ENCODE measurements at regions not wholly inside any gene's neighbourhood (a gene's known extent, or its start where the extent isn't known, plus 50 kb on each side); places are given as distances from the start of the nearest gene placed in this dataset.

- Histone ChIP-seq H3K36me3 (no peaks in the 10 kb centered on the region), H3K4me1 (no peaks in the 10 kb centered on the region), H3K27ac (no peak overlapping the region), H3K27me3 (no peaks in the 10 kb centered on the region), H3K4me2 (no peak overlapping the region), H3K4me3 (no peak overlapping the region), H3K9me3 (peaks cover 8% of the 10 kb centered on the region), H4K20me1 (no peaks in the 10 kb centered on the region), H3K9ac (no peak overlapping the region)
- no peak for TF ChIP-seq Cebpa-rat (IDR thresholded peaks at IDR 0.05)
Measured at GRCh38 chr9:79259858-79260257, 311.9 kb upstream of the TLE4 start.

GRCh38 chr9:79263628-79264027 lies 308.1 kb upstream of the TLE4 start:
- Histone ChIP-seq H3K27ac (no peak overlapping the region), H4K20me1 (no peaks in the 10 kb centered on the region)
- no peak for TF ChIP-seq Cebpa-rat (IDR thresholded peaks at IDR 0.05)

DNA sequence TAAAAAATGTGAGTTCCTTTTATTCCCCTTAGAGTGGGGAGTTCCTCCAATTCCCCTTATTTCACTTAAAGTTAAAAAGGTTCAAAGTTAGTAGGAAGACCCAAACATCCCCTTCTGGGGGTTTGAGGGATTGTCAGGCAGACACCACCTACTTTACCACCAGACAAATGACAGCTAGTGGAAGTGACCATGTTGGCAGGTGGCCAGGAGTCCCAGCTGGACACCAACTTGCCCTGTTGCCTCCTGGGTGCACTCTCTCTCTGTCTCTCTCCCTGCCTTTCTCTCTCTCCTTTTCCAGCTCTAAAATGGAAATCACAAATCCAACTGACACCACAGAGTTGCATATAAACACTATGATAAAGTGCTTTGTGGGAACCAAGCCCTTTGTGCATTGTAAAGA lies 307.7 kb upstream of the TLE4 start:
- no peak overlapping the region for H3K4me2 ChIP-seq
- no peaks in the 10 kb centered on the region for H3K27me3 ChIP-seq
- H3K9ac ChIP-seq = no peak overlapping the region
- no peaks in the 10 kb centered on the region for H4K20me1 ChIP-seq
- H3K4me1 ChIP-seq = no peaks in the 10 kb centered on the region
- no peak overlapping the region for H3K27ac ChIP-seq
- TF ChIP-seq Cebpa-rat (IDR thresholded peaks at IDR 0.05) = no peak
- H3K4me3 ChIP-seq = no peak overlapping the region
- H3K9me3 ChIP-seq = peaks cover 8% of the 10 kb centered on the region
- no peaks in the 10 kb centered on the region for H3K36me3 ChIP-seq

More at GRCh38 chr9:79263628-79264027, 308.1 kb upstream of the TLE4 start:
- Histone ChIP-seq H3K4me1 (no peaks in the 10 kb centered on the region), H3K36me3 (no peaks in the 10 kb centered on the region), H3K9ac (no peak overlapping the region), H3K4me2 (no peak overlapping the region), H3K4me3 (no peak overlapping the region), H3K9me3 (peaks cover 8% of the 10 kb centered on the region), H3K27me3 (no peaks in the 10 kb centered on the region)

DNA sequence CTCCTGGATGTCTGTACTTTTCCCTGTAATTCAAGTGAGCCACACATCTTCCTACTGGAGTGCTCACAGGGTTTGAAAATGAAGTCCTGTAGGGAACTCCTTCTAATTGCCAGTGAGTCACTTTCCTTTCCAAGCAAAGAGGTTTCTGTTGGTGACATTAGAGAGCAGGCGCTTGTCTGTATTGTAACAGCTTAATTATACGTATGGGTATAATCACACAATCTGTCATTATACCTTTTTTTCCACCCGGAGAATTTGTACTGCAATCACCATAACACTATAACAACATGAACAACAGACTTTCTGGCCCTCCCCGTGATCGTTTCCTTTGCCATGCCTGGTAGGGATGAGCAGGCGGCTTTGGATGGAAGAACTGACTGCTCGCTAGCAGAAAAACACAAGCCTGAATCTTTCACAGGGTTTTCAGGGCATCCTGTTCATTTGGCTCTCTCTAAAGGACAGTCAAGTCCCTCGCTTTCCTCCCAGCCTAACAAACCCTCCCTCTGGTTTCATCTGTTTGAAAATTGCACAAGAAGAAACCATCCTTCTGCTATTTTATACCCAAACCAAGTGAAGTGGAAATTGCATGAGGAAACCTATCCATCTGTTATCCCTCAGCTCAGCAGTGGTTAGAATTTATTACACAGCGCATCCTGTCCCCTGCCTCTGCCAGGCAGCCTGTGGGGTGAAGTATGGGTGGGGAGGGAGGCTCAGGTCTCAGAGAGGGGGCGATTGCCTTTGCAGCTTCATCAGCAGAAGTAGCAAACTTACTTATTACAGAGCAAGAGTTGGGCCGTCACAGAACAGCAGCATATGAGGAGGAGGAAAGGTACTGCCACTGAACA lies 307.0 kb upstream of the TLE4 start:
- Histone ChIP-seq H3K4me3 (no peak overlapping the region), H3K4me2 (no peak overlapping the region), H3K27ac (no peak overlapping the region), H3K9ac (no peak overlapping the region), H3K9me3 (peaks cover 8% of the 10 kb centered on the region), H3K36me3 (no peaks in the 10 kb centered on the region), H3K27me3 (no peaks in the 10 kb centered on the region), H3K4me1 (no peaks in the 10 kb centered on the region), H4K20me1 (no peaks in the 10 kb centered on the region)
- no peak for TF ChIP-seq Cebpa-rat (IDR thresholded peaks at IDR 0.05)

GRCh38 chr9:79266986-79267385 lies 304.8 kb upstream of the TLE4 start:
- no peak for TF ChIP-seq Cebpa-rat (IDR thresholded peaks at IDR 0.05)
- Histone ChIP-seq H3K27me3 (no peaks in the 10 kb centered on the region), H3K4me2 (no peak overlapping the region)

GRCh38 chr9:79268806-79269205 lies 303.0 kb upstream of the TLE4 start:
- no peak for TF ChIP-seq Cebpa-rat (IDR thresholded peaks at IDR 0.05)
- Histone ChIP-seq H3K4me3 (no peak overlapping the region), H3K36me3 (no peaks in the 10 kb centered on the region), H4K20me1 (no peaks in the 10 kb centered on the region), H3K27ac (no peak overlapping the region), H3K4me2 (no peak overlapping the region), H3K27me3 (no peaks in the 10 kb centered on the region), H3K9ac (no peak overlapping the region), H3K9me3 (no peaks in the 10 kb centered on the region), H3K4me1 (no peaks in the 10 kb centered on the region)

More at GRCh38 chr9:79266986-79267385, 304.8 kb upstream of the TLE4 start:
- Histone ChIP-seq H4K20me1 (no peaks in the 10 kb centered on the region), H3K27ac (no peak overlapping the region), H3K9me3 (peaks cover 8% of the 10 kb centered on the region), H3K4me3 (no peak overlapping the region), H3K9ac (no peak overlapping the region), H3K36me3 (no peaks in the 10 kb centered on the region), H3K4me1 (no peaks in the 10 kb centered on the region)

DNA sequence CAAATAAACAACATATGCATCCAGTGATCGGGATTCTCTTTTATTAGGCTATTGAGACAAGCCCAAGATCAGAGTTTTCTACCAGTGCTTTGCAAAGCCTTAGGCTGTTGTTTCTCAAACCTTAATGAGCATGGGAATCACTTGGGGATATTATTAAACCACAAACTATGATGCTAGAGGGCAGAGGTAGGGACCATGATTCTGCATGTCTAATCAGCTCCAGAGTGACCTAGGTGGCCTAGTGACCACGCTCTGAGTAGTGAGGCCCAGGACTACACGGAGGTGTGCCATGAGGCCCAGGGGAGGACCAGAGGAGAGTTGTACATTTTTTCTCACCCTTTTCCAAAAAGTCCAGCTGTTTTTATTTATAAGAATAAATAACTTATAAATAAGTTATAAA lies 298.5 kb upstream of the TLE4 start:
- 0 out of 2 replicates have a peak, but pooled peaks cover 4% of the 10 kb centered on the region for H3K9me3 ChIP-seq
- no peaks in the 10 kb centered on the region for H3K4me1 ChIP-seq
- H4K20me1 ChIP-seq = no peaks in the 10 kb centered on the region
- no peak overlapping the region for H3K27ac ChIP-seq
- H3K9ac ChIP-seq = no peak overlapping the region
- no peaks in the 10 kb centered on the region for H3K27me3 ChIP-seq
- H3K4me3 ChIP-seq = no peak overlapping the region
- no peaks in the 10 kb centered on the region for H3K36me3 ChIP-seq
- TF ChIP-seq Cebpa-rat (IDR thresholded peaks at IDR 0.05) = no peak
- no peak overlapping the region for H3K4me2 ChIP-seq

DNA sequence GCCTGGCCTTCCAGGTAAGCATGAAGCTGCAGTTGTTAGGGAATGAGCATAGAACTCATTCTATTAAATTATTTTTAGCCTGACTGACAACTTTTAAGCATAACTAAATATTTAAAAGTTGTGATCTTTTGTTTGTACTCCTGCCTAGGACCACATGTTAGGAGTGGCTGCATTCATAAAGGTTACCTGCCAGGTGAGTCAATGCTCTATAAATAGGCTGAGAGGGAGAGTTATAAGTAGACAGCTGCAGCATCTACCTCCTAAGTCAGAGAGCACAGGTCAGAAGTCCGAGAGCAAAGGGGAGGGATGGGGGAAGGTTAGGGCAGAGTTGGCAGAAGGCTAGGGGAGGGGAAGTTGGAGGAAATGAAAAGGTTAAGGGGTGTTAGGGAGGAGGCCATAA lies 292.4 kb upstream of the TLE4 start:
- no peaks in the 10 kb centered on the region for H4K20me1 ChIP-seq
- no peak overlapping the region for H3K9ac ChIP-seq
- H3K4me2 ChIP-seq = no peak overlapping the region
- no peak overlapping the region for H3K4me3 ChIP-seq
- H3K27me3 ChIP-seq = no peaks in the 10 kb centered on the region
- no peaks in the 10 kb centered on the region for H3K4me1 ChIP-seq
- TF ChIP-seq Cebpa-rat (IDR thresholded peaks at IDR 0.05) = no peak
- no peaks in the 10 kb centered on the region for H3K36me3 ChIP-seq
- no peak overlapping the region for H3K27ac ChIP-seq
- 0 out of 2 replicates have a peak, but pooled peaks cover under 1% of the 10 kb centered on the region for H3K9me3 ChIP-seq

DNA sequence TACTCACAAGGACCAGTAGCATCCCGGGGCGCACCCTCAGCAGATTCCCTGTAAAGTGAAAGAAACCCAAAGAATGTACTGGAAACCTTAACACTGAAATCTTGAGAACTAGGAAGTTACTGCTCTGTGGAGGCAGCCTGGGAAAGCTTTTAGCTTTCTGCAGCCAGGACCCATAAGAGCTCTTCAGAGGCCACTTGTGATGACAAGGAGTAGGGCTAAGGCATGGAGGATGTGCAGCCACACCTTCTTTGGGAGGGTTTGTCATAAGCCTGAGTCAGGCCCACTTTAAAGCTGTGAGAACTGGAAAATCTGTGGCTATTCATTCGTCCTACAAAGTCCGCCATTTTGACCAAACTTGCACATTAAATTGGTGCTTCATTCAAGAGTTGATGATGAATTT lies 291.1 kb upstream of the TLE4 start:
- no peak for TF ChIP-seq Cebpa-rat (IDR thresholded peaks at IDR 0.05)
- H3K9ac ChIP-seq = no peak overlapping the region
- no peaks in the 10 kb centered on the region for H3K4me1 ChIP-seq
- no peak overlapping the region for H3K4me3 ChIP-seq
- no peaks in the 10 kb centered on the region for H3K9me3 ChIP-seq
- no peak overlapping the region for H3K27ac ChIP-seq
- no peaks in the 10 kb centered on the region for H4K20me1 ChIP-seq
- H3K36me3 ChIP-seq = no peaks in the 10 kb centered on the region
- no peak overlapping the region for H3K4me2 ChIP-seq
- no peaks in the 10 kb centered on the region for H3K27me3 ChIP-seq

DNA sequence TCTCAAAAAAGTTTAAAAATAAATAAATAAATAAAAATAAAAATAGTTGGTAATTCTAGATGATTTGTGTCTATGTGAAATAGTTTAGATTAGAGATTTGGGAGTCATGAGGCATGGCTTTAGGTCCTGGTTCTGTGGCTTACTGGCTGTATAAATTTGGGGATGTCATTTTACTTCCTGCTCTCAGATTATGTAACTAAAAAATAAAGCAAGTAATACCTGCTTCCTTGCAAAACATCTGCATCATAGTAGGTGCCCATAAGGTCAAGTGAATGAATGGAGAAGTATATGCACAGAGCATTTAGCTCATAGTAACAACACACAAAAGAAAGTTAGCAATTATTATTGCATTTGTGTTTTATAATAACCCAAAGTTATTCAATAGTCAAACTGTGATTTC lies 287.7 kb upstream of the TLE4 start:
- H3K4me2 ChIP-seq = no peak overlapping the region
- H4K20me1 ChIP-seq = no peaks in the 10 kb centered on the region
- TF ChIP-seq Cebpa-rat (IDR thresholded peaks at IDR 0.05) = no peak
- no peaks in the 10 kb centered on the region for H3K9me3 ChIP-seq
- no peak overlapping the region for H3K9ac ChIP-seq
- H3K36me3 ChIP-seq = no peaks in the 10 kb centered on the region
- H3K4me1 ChIP-seq = no peaks in the 10 kb centered on the region
- no peak overlapping the region for H3K4me3 ChIP-seq
- no peaks in the 10 kb centered on the region for H3K27me3 ChIP-seq
- no peak overlapping the region for H3K27ac ChIP-seq

All from BLaER1 (cell line).